ENCODE measurements at regions not wholly inside any gene's neighbourhood (a gene's known extent, or its start where the extent isn't known, plus 50 kb on each side); places are given as distances from the start of the nearest gene placed in this dataset.

- H3K27ac Mint-ChIP-seq = no peak overlapping the region
- no peak overlapping the region for H3K4me3 Mint-ChIP-seq
- H3K36me3 Mint-ChIP-seq = no peaks in the 10 kb centered on the region
- no peaks in the 10 kb centered on the region for H3K27me3 Mint-ChIP-seq
- H3K4me1 Mint-ChIP-seq = no peaks in the 10 kb centered on the region
- H3K9me3 Mint-ChIP-seq = peaks cover 0 to 17% (median 8%) of the 10 kb centered on the region in 7 donors
- ATAC-seq (ENCODE audit: low read depth in 2 of 2) = no peak
- no peak for DNase-seq
Observed at GRCh38 chr14:84112589-84112988, 1417.4 kb upstream of the FLRT2 start.

GRCh38 chr14:84125676-84126075 is 1404.3 kb upstream of the FLRT2 start:
- DNase-seq = no peak
- Mint-ChIP-seq H3K9me3 (peaks cover 0 to 3% (median 0%) of the 10 kb centered on the region in 7 donors), H3K4me3 (no peak overlapping the region), H3K4me1 (no peaks in the 10 kb centered on the region), H3K27me3 (no peaks in the 10 kb centered on the region), H3K27ac (no peak overlapping the region), H3K36me3 (no peaks in the 10 kb centered on the region)
- ATAC-seq (ENCODE audit: low read depth in 2 of 2) = no peak

- Mint-ChIP-seq H3K9me3 (peaks cover 0 to 3% (median 0%) of the 10 kb centered on the region in 7 donors), H3K4me1 (no peaks in the 10 kb centered on the region), H3K36me3 (no peaks in the 10 kb centered on the region), H3K4me3 (no peak overlapping the region), H3K27me3 (no peaks in the 10 kb centered on the region), H3K27ac (no peak overlapping the region)
- ATAC-seq (ENCODE audit: low read depth in 2 of 2) (no peak), DNase-seq (no peak)
Observed at GRCh38 chr14:84127495-84127894, 1402.4 kb upstream of the FLRT2 start.

- no peak overlapping the region for H3K4me3 Mint-ChIP-seq
- H3K4me1 Mint-ChIP-seq = no peaks in the 10 kb centered on the region
- H3K27ac Mint-ChIP-seq = no peak overlapping the region
- peaks cover 0 to 3% (median 0%) of the 10 kb centered on the region in 7 donors for H3K9me3 Mint-ChIP-seq
- no peak for DNase-seq
- H3K36me3 Mint-ChIP-seq = no peaks in the 10 kb centered on the region
- H3K27me3 Mint-ChIP-seq = no peaks in the 10 kb centered on the region
- no peak for ATAC-seq (ENCODE audit: low read depth in 2 of 2)
Observed at GRCh38 chr14:84128050-84128449, 1401.9 kb upstream of the FLRT2 start.

- no peak for DNase-seq
- Mint-ChIP-seq H3K4me3 (peak overlapping the region in 1 of 8 donors; percentile 15), H3K27ac (no peak overlapping the region), H3K36me3 (no peaks in the 10 kb centered on the region), H3K4me1 (no peaks in the 10 kb centered on the region), H3K27me3 (no peaks in the 10 kb centered on the region), H3K9me3 (peaks cover 0 to 7% (median 0%) of the 10 kb centered on the region in 7 donors)
- ATAC-seq (ENCODE audit: low read depth in 2 of 2) = peak in 1 of 2 donors; percentile 36
Observed at GRCh38 chr14:84129007-84129406, 1400.9 kb upstream of the FLRT2 start.

GRCh38 chr14:84129941-84130340 is 1400.0 kb upstream of the FLRT2 start:
- H3K36me3 Mint-ChIP-seq = no peaks in the 10 kb centered on the region
- DNase-seq = no peak
- no peak overlapping the region for H3K4me3 Mint-ChIP-seq
- no peaks in the 10 kb centered on the region for H3K4me1 Mint-ChIP-seq
- H3K27me3 Mint-ChIP-seq = no peaks in the 10 kb centered on the region
- H3K9me3 Mint-ChIP-seq = peaks cover 0 to 7% (median 0%) of the 10 kb centered on the region in 7 donors
- ATAC-seq (ENCODE audit: low read depth in 2 of 2) = no peak
- H3K27ac Mint-ChIP-seq = no peak overlapping the region

GRCh38 chr14:84131924-84132323 is 1398.0 kb upstream of the FLRT2 start:
- Mint-ChIP-seq H3K4me3 (no peak overlapping the region), H3K4me1 (no peaks in the 10 kb centered on the region), H3K27me3 (no peaks in the 10 kb centered on the region), H3K36me3 (no peaks in the 10 kb centered on the region), H3K9me3 (peaks cover 0 to 8% (median 4%) of the 10 kb centered on the region in 7 donors), H3K27ac (no peak overlapping the region)
- ATAC-seq (ENCODE audit: low read depth in 2 of 2) = no peak
- no peak for DNase-seq

- Mint-ChIP-seq H3K4me3 (no peak overlapping the region), H3K9me3 (peaks cover 2 to 18% (median 9%) of the 10 kb centered on the region in 7 donors), H3K36me3 (no peaks in the 10 kb centered on the region), H3K27ac (no peak overlapping the region), H3K27me3 (no peaks in the 10 kb centered on the region), H3K4me1 (no peaks in the 10 kb centered on the region)
- ATAC-seq (ENCODE audit: low read depth in 2 of 2) (no peak), DNase-seq (no peak)
Observed at GRCh38 chr14:84144166-84144565, 1385.8 kb upstream of the FLRT2 start.

GRCh38 chr14:84152452-84152851 is 1377.5 kb upstream of the FLRT2 start:
- ATAC-seq (ENCODE audit: low read depth in 2 of 2) (no peak), DNase-seq (no peak)
- no peak overlapping the region for H3K27ac Mint-ChIP-seq
- no peak overlapping the region for H3K4me3 Mint-ChIP-seq
- no peaks in the 10 kb centered on the region for H3K36me3 Mint-ChIP-seq
- no peaks in the 10 kb centered on the region for H3K27me3 Mint-ChIP-seq
- no peaks in the 10 kb centered on the region for H3K4me1 Mint-ChIP-seq
- H3K9me3 Mint-ChIP-seq = peaks cover 0 to 21% (median 7%) of the 10 kb centered on the region in 7 donors

- no peaks in the 10 kb centered on the region for H3K4me1 Mint-ChIP-seq
- H3K36me3 Mint-ChIP-seq = no peaks in the 10 kb centered on the region
- peaks cover 0 to 4% (median 0%) of the 10 kb centered on the region in 7 donors for H3K9me3 Mint-ChIP-seq
- H3K4me3 Mint-ChIP-seq = no peak overlapping the region
- no peaks in the 10 kb centered on the region for H3K27me3 Mint-ChIP-seq
- ATAC-seq (ENCODE audit: low read depth in 2 of 2) = no peak
- no peak overlapping the region for H3K27ac Mint-ChIP-seq
- no peak for DNase-seq
Observed at GRCh38 chr14:84162633-84163032, 1367.3 kb upstream of the FLRT2 start.

GRCh38 chr14:84167026-84167425 is 1362.9 kb upstream of the FLRT2 start:
- H3K27ac Mint-ChIP-seq = no peak overlapping the region
- H3K9me3 Mint-ChIP-seq = peaks cover 0 to 5% (median 2%) of the 10 kb centered on the region in 7 donors
- H3K36me3 Mint-ChIP-seq = no peaks in the 10 kb centered on the region
- no peaks in the 10 kb centered on the region for H3K4me1 Mint-ChIP-seq
- DNase-seq = no peak
- H3K4me3 Mint-ChIP-seq = no peak overlapping the region
- ATAC-seq (ENCODE audit: low read depth in 2 of 2) = no peak
- no peaks in the 10 kb centered on the region for H3K27me3 Mint-ChIP-seq

GRCh38 chr14:84180336-84180735 is 1349.6 kb upstream of the FLRT2 start:
- H3K4me1 Mint-ChIP-seq = no peaks in the 10 kb centered on the region

GRCh38 chr14:84181072-84181471 is 1348.9 kb upstream of the FLRT2 start:
- no peak overlapping the region for H3K27ac Mint-ChIP-seq
- no peaks in the 10 kb centered on the region for H3K27me3 Mint-ChIP-seq
- no peaks in the 10 kb centered on the region for H3K4me1 Mint-ChIP-seq
- H3K4me3 Mint-ChIP-seq = no peak overlapping the region
- DNase-seq (no peak), ATAC-seq (ENCODE audit: low read depth in 2 of 2) (no peak)
- H3K9me3 Mint-ChIP-seq = peaks cover 0 to 10% (median 6%) of the 10 kb centered on the region in 7 donors
- H3K36me3 Mint-ChIP-seq = no peaks in the 10 kb centered on the region

More at GRCh38 chr14:84180336-84180735, 1349.6 kb upstream of the FLRT2 start:
- no peaks in the 10 kb centered on the region for H3K27me3 Mint-ChIP-seq
- no peak overlapping the region for H3K27ac Mint-ChIP-seq
- H3K36me3 Mint-ChIP-seq = no peaks in the 10 kb centered on the region
- H3K9me3 Mint-ChIP-seq = peaks cover 0 to 11% (median 8%) of the 10 kb centered on the region in 7 donors
- ATAC-seq (ENCODE audit: low read depth in 2 of 2) (no peak), DNase-seq (no peak)
- H3K4me3 Mint-ChIP-seq = no peak overlapping the region

- Mint-ChIP-seq H3K4me1 (no peaks in the 10 kb centered on the region), H3K27me3 (no peaks in the 10 kb centered on the region), H3K9me3 (peaks cover 4 to 20% (median 9%) of the 10 kb centered on the region in 7 donors), H3K4me3 (no peak overlapping the region), H3K27ac (no peak overlapping the region), H3K36me3 (no peaks in the 10 kb centered on the region)
- DNase-seq (no peak), ATAC-seq (ENCODE audit: low read depth in 2 of 2) (no peak)
Observed at GRCh38 chr14:84195514-84195913, 1334.4 kb upstream of the FLRT2 start.

GRCh38 chr14:84197704-84198103 is 1332.2 kb upstream of the FLRT2 start:
- no peaks in the 10 kb centered on the region for H3K4me1 Mint-ChIP-seq
- no peak for DNase-seq
- peaks cover 0 to 19% (median 10%) of the 10 kb centered on the region in 7 donors for H3K9me3 Mint-ChIP-seq
- H3K4me3 Mint-ChIP-seq = no peak overlapping the region
- no peaks in the 10 kb centered on the region for H3K27me3 Mint-ChIP-seq
- H3K36me3 Mint-ChIP-seq = no peaks in the 10 kb centered on the region
- ATAC-seq (ENCODE audit: low read depth in 2 of 2) = no peak
- H3K27ac Mint-ChIP-seq = no peak overlapping the region
